ENCODE measurements at regions not wholly inside any gene's neighbourhood (a gene's known extent, or its start where the extent isn't known, plus 50 kb on each side); places are given as distances from the start of the nearest gene placed in this dataset.
"Not testable (repeated sequence)": the region's sequence is repeated elsewhere in the genome, so short reads cannot be mapped to it uniquely, and the experiment has no call there.

DNA sequence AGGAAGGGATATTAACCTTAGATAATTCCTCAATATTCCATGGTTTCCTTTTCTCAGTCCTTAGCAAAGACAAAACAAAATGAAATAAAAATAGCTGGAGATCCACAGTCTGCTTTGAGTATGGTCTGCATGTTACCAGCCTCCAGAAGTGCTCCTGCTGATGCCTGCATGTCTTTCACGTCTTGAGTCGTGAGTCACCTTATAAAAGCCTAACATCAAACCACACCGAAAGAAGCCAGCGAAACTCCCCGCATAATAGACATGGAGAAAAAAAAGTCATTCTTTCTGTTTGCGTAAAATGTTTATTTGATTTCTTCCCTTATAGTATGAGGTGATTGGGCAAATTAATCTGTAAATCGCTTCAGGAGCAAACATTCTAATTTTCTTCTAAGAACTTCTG, 380.5 kb downstream of the SLCO4C1 start:
- DNase-seq = no peak

DNA sequence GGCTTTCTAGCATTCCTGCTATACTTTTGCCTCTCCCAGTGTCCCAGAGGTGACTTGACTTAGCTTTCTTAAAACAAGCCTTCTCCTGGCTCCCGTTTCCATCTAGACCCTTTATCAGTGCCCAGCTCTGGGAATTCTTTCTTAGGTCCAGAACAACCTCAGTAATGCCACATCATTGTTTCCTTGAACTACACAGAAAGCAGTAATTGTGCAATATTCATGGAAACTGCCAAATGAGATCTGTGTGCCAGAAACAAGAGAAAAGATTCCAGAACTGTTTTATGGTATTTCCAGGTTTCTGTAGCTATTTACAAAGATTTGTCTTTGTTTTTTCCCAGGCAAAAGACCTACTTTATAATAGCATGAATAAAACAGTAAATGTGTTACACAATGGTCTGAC, 391.3 kb downstream of the SLCO4C1 start:
- DNase-seq = no peak

DNA sequence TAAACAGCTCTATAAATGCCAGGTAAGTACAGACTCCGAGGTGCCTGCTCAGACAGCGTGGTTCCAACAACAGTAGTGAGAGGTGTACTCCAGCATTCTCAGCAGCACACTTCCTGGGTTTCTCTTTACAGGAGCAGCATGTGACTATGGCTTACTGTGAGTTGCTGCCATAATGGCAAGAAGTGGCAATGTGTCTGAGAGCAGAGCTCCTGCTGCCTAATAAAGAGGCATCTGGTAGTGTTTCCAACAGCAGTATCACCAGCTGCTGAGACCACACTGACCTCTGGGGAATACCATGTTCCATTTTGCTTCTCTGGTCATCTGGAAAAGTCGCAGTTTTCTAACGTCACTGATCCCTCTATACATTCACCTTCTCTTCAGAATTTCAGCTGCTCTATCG, 398.2 kb downstream of the SLCO4C1 start:
- peak; percentile 2 for DNase-seq

DNA sequence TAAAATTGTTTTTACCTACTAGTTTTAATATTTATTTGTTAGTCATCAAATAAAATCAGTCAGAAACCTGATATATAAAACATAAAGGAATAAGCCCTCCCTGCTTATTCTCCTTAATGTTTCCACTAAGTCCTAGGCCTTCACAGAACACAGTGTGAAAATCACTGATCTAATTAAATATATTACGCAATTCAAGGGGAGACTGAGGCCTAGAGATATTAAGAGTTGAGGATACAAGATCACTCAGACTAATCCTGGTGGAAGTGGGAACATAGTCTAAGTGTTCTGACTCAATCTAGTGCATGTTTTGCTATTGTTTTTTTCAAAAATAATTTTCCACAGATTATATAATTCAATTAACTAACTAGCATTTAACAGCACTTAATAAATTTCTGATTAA, 401.1 kb downstream of the SLCO4C1 start:
- no peak for DNase-seq

DNA sequence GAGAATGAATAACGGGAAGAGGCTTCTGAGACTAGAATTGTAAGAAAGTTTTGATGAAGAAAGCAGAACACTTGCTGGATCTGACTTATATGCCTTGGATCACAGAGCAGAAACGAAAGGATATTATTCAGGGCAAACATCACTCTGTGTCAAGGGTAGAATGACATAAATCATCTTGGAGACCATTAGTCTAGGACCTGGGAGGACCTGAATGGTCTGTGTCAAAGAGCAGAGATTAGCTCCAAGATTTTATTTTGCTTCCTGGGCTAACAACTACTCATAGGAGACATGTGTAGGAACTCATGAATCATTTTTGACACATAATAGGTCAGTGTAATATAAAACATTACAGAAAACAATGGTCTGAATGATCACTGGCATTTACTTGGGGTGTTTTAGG, 417.9 kb downstream of the SLCO4C1 start:
- no peak for DNase-seq

DNA sequence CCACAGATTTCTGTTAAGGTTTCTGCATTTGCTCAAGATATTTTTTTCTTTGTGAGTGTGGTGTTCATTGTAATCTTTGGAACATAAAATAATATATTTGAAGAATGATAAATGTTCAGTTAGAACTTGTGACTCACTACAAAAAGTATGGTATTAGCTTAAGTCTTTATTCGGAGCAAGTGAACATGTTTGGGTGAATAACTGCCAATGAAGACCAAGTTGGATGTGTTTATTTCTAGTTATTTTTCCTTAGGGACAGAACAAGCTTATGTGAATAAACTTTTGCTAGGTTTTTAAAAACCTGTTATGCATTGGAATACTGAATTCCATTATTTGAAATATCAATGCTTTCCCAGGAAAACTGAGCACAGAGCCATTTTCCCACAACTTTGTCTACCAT, 418.6 kb downstream of the SLCO4C1 start:
- no peak for DNase-seq

DNA sequence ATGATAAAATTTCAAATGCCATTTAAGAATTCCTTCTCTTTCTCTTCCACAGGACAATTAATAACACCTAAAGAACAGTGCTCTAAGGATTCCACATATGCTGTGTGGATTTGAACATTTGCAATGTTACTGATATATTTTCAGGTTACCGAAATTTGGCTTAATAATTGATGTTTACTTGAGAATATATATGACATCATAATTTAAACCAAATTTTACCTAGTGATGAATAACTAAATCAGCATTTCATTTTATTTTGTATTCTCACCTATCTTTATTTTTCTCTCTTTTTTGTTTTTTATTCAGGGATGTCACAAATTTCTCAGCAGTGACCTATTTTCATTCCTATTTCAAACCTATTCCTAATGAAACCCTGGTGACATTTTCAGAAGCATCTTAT, 429.6 kb downstream of the SLCO4C1 start:
- DNase-seq = no peak

DNA sequence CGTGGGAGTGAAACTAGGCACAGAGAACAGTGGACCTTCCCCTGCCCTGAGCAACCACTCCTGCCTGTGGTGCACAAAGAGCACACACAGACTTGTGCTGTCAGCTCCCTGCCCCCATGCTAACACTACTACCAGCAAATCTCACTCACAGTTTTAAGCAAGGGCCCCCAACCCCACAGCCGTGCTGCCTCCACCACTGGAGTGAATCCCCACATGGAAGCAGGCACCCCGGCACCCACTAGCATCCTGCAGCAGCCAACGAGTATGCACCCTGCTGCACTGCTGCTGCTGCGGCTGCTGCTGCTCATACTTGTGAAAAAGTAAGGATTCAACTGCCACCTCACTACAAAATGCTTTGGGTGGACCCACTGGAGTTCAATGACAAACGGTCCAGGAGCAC, 435.5 kb downstream of the SLCO4C1 start:
- no peak for DNase-seq

DNA sequence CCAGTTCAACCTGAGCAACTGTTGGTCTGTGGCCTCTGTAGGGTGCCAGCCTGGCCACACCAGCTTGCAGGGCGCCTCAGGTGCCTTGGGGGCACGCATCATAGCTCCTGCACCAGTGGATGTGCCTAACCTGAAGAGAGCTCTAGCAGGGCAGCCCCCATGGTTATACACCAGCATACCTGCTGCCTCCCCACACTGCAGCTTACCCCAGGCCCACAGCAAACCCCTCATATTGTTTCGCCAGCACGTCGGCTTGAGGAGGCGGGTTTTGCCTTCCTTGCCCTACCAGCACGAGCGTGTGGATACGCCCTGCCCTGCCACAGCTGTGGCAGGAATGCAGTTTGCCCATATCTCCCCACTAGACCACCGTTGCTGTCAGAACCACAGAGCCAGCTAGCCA, 435.9 kb downstream of the SLCO4C1 start:
- no peak for DNase-seq

DNA sequence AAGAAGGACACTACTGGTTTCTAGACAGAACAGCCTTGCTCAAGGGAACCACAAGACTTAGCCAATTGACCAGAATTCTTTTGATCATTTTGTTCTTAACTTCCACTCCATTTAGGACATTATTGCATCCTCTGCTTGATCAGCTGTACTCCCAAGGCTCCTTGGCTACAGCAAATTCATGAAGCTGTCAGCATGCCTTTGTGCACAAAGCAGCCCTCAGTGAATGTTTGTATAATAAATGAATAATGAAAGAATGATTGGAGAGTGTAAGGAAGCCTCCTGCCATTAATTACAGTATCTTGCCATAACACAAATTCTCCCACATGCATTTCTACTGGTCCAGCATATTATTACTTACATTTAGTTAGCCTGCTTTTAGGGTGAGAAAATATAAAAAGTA, 449.6 kb downstream of the SLCO4C1 start:
- no peak for DNase-seq

DNA sequence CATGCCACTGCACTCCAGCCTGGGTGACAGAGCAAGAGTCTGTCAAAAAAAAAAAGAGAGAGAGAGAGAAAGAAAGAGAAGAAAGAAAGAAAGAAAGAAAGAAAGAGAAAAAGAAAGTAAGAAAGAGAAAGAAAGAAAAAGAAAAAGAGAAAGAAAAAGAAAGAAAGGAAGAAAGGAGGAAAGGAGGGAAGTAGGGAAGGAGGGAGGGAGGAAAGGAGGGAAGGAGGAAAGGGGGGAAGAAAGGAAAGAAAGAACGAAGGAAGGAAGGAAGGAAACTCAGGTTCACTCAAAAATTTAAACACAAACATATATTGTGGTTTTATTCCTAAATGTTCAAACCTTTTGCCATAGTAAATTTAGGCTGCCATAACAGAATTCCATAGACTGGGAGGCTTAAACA, 453.0 kb downstream of the SLCO4C1 start:
- no peak for DNase-seq

DNA sequence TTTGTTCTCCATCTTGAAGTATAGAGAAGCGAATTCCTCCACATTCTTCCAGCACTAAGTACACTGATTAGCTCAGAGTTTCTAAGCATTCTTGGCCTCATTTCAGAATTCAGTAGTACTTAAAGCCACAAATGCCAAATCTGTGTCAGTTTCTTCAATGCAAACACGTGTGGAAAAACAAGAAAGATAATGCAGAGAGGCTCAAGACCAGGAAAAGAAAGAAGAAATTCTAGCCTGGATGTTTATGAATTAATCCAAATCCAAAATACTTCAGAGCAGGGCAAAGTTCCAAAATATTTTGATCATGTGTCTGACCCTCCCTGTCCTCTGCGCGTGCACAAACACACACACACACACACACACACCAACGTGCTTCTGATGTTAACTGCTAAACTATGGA, 457.6 kb downstream of the SLCO4C1 start:
- DNase-seq = no peak

DNA sequence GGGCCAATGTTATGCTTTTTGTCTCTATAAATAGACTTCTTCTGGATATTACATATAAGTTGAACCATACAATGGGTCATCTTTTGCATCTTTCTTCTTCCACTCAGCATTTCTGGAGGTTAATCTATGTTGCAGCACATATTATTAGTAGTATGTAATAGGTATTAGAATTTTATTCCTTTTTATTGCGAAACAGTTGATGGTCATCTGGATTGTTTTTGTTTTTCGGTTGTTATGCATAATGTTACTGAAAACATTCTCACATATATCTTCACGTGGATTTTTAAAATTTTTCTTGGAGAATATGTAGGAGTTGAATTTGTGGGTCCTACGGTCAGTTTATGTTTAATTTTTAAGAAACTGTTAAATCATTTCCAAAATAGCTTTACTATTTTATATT, 466.8 kb downstream of the SLCO4C1 start:
- no peak for DNase-seq

DNA sequence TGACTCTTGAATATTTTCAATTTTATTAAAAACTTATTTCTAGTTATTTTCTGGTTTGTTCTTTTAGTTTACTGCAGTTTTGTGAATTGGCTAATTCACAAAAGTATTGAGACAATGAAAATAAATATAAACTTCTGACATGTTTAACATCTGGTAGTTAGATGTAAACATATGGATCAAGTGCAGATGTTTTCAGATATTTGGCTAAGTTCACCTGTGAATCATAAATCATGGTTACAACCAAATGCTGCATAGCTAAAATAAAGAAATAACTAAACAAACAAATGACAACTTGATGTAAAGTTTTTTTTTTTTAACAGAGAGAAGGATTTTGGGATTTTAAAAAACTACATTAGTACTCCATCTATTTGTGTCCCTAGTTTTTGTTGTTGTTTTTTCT, 484.6 kb downstream of the SLCO4C1 start:
- no peak for DNase-seq

DNA sequence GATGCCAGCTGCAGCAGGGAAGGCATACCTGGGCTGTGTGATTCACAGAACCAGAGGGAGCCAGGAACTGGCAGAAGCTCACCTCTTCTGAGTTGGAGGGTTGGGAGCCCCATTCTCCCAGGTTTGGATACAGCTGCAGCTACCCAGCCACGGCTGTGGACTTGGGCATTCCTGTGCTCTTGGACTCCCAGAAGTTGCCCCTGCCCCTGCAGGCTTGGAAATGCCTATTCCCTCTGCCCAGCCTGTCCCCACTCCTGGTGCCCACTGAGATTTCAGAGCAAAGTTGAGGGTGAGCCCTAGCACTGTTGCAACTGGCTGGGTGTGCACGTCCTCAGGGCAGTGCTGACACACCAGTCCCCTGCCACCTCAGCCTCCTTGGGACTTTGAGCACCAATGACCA, 489.7 kb downstream of the SLCO4C1 start:
- DNase-seq = no peak

DNA sequence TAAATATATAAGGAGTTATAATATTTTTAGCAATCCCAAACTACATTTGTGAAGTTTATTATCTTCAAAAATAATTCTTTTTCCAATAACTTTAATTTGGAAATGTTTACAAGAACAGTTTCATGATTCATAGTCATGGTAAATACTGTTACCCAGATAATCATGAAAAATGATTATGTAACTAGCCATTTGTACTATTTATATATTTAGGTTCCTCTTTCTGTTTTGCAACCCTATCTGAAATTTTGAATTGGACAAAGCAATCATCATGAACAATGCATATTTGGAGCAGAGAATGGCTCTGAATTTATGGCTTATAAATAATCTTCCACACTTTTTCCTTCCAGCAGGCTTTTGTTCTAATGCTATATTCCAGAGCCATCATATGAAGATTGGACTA, 499.7 kb downstream of the SLCO4C1 start:
- no peak for DNase-seq

DNA sequence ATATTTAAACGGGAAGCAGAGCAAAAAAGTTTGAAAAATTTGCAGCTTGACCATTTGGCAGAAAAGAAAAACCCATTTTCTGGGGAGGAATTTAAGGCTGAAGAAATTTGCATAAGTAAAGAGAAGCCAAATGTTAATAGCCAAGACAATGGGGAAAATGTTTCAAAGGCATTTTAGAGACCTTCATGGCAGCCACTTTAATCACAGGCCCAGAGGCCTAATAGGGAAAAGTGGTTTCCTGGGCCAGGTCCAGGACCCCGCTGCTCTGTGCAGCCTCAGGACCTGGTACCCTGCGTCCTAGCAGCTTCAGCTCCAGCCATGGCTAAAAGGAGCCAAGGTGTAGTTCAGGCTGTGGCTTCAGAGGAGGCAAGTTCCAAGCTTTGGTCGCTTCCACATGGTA, 507.3 kb downstream of the SLCO4C1 start:
- DNase-seq = no peak

DNA sequence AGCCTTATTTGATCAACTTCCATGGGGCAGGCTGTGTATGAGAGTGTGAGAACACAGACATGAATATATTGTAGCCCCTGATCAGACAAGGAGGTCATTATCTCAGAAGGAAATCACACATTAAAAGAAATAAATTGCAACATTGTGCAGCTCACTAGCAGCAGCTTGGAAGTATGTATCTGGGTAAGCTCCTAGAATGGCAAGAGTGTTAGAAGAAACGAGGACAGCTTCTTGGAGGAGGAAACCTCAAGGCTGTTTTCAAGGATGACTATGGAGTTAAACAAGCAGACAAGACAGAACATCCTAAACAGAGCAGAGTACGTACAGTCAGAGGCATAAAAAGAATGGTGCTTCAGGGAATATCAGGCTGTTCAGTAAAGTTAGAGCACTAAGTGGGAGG, 511.0 kb downstream of the SLCO4C1 start:
- no peak for DNase-seq

DNA sequence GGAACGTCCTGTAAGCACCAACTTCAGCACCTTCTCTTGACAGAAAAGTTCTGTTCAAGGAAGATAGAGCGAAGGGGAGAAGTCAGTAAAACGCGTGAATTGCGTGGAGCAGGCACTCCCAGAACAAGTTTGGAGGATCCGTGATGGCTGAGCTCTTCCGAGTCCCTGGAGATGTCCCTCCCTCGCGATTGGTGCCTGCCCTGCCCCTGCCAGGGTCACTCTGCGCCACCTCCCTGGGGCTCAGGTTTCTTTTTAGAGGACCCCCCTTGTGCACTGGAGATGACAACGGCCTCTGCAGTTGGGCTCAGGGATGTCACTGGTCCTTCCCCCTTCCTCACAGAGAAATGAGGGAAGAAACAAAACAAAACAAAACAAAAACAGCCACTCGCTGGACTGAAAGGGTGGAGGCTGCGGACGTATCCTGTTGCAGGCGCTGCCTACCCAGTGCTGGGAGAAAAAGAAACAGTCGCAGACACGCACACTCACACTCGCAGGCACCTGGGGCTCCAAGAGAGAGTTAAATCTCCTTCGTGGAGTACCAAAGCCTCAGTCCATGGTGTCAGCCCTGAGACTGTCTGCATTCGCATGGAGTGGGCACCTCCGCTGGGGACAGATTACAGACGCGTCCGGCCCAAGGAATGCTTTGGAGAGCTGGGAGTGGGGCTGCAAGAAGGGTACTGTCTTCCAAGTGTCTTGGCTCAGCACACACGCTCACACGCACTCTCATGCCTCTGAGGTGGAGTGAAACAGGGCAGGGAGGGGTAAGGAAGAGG, 512.7 kb downstream of the SLCO4C1 start:
- DNase-seq = no peak

DNA sequence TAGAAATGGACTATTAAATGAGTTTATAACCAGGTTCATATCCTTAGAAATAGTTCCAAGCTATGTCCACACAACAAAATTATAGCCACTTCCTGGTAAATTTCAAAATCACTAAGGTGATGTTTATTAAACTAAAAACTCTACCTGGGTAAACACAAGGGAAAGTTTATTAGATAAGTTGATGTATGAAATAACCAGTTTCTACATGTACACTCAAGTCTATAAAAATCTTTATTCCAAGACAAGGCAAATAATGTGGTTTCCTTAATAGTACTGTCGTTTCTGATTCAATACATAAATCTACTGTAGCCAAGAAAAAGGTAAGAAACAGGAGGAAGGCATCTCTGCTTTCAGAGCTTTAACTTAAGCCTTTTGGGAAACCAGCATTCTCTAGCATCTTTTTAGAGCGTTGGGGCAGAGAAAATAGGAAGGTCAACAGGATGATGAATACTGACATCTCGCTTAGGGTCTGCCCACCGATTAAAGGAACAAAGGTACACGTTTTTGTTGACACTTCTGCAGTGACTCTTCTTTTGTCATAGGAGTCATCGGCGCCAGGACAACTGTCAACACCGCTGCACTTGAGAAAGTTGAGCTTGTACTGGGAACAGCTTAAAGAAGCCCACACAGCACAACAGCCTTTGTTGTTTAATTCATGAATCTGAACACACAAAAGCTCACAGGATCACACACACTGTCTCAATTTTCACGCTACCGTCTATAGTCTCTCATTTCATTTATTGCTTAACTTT, 513.6 kb downstream of the SLCO4C1 start:
- DNase-seq = no peak

DNA sequence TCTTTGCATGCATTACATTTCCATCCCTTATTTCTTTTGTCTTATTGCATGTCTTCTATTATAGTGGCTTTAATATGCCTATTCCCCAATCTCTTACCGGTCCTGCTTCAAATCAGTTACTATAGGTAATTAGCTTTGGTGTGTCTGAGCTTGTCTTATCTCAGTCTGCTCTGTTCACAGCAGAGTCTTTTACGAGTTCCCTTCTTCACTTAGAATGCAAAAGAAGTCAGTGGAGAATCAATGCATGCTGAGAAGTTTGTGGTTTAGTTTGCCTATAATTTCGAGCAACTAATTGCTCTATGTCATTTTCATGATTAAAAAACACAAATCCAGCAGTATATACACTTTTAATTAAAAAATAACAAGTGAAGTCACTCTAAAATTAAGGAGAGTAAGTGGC, 545.0 kb downstream of the SLCO4C1 start:
- no peak for DNase-seq

DNA sequence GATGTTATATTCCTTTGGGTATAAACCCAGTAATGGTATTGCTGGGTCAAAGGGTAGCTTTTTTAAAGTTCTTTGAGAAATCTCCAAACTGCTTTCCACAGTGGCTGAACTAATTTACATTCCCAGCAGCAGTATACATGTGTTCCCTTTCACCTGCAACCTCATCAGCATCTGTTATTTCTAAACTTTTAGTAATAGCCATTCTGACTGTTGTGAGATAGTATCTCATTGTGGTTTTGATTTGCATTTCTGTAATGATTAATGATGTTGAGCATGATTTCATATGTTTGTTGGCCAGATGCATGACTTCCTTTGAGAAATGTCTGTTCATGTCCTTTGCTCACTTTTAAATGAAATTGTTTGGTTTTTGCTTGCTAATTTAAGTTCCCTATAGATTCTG, 553.1 kb downstream of the SLCO4C1 start:
- not testable (repeated sequence) for DNase-seq

DNA sequence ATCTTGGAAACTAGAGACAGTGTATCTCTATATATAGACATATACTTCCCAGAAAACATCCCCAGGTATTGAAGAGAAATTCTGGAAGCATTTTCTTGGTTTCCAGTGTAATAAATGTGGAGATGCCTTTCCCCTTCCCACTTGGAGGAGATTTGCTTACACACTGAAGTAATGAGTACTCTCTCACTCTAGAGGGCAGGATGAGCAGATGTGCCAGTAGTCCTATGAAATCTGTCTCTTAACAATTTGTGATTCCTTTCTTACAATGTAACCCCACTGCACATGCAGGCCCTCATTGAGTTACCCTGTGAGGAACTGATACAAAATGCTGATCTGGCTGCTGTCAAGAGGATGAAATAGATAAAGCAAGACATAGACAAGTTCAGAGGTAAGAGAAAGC, 567.2 kb downstream of the SLCO4C1 start:
- peak; percentile 1 for DNase-seq

DNA sequence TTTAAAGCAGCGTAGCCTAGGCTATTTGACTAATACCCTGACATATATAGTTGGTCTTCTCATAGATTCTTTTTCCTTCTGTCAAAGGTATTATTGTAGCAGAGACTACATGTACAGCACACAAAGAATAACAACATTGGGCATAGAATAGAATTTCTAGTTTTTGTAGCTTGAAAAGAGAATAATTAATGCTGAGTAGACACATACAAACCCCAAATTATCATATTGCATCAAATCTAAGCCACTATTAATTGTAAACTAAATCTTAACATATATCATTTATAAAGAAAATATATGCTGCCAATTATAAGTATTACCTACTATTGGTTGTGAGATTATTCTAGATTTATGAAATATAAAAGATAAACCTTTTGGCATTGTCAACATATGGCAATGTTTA, 574.5 kb downstream of the SLCO4C1 start:
- no peak for DNase-seq

DNA sequence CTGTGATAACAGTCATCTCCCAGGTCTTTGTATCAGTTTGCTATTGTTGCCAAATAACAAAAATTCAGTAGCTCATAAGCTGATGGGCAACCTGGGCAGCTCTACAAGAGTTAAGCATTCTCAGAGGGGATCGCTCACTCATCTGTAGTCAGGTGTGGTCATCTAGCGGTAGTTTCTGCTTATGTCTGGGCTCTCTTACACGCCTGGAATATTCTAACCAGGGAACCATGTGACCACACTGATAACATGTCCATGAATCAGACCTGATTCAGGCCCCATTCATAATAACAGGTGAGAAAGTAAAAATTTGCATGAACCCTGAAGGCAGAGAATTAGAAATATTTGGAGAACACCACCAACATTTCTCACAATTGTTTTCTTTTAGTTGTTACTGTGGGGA, 576.1 kb downstream of the SLCO4C1 start:
- no peak for DNase-seq

All from NCI-H774 (cell line).